Glutamatergic neuron (in vitro differentiated cells): ENCODE measurements at regions not wholly inside any gene's neighbourhood (a gene's known extent, or its start where the extent isn't known, plus 50 kb on each side); places are given as distances from the start of the nearest gene placed in this dataset.

Experiments used
- DNase-seq: peaks from one replicate; pipeline ENCODE4 v3.0.0; 2022
- H3K27ac Mint-ChIP-seq: one replicate; pipeline ENCODE4 v1.8.0; 2020; ENCODE audit warnings: mild to moderate bottlenecking, mixed read lengths, inconsistent platforms; ENCODE audit not compliant: unreplicated experiment
- H3K27me3 Mint-ChIP-seq: one replicate; pipeline ENCODE4 v1.8.0; 2020; ENCODE audit warnings: mild to moderate bottlenecking, moderate library complexity, mixed read lengths, inconsistent platforms; ENCODE audit not compliant: unreplicated experiment
- H3K36me3 Mint-ChIP-seq: one replicate; pipeline ENCODE4 v1.8.0; 2020; ENCODE audit warnings: mild to moderate bottlenecking, mixed read lengths, inconsistent platforms; ENCODE audit not compliant: unreplicated experiment
- H3K4me1 Mint-ChIP-seq: one replicate; pipeline ENCODE4 v1.8.0; 2020; ENCODE audit warnings: mild to moderate bottlenecking, low read depth, mixed read lengths, inconsistent platforms; ENCODE audit not compliant: unreplicated experiment
- H3K4me3 Mint-ChIP-seq: one replicate; pipeline ENCODE4 v1.8.0; 2020; ENCODE audit warnings: mild to moderate bottlenecking, mixed read lengths, inconsistent platforms; ENCODE audit not compliant: unreplicated experiment
- H3K9me3 Mint-ChIP-seq: one replicate; pipeline ENCODE4 v1.8.0; 2020; ENCODE audit warnings: mild to moderate bottlenecking, moderate library complexity, mixed read lengths, inconsistent platforms; ENCODE audit not compliant: unreplicated experiment
- TF ChIP-seq, protein P1 (sequence below): fragments of 200-600 bp; sonication (generic); IDR thresholded peaks from one replicate; pipeline ENCODE4 v1.5.0; 2021; ENCODE audit not compliant: partially characterized antibody, unreplicated experiment

GRCh38 chr7:93817526-93817925, 73.0 kb downstream of the TFPI2 start:
- no peak for DNase-seq
- TF ChIP-seq, protein P1, sequence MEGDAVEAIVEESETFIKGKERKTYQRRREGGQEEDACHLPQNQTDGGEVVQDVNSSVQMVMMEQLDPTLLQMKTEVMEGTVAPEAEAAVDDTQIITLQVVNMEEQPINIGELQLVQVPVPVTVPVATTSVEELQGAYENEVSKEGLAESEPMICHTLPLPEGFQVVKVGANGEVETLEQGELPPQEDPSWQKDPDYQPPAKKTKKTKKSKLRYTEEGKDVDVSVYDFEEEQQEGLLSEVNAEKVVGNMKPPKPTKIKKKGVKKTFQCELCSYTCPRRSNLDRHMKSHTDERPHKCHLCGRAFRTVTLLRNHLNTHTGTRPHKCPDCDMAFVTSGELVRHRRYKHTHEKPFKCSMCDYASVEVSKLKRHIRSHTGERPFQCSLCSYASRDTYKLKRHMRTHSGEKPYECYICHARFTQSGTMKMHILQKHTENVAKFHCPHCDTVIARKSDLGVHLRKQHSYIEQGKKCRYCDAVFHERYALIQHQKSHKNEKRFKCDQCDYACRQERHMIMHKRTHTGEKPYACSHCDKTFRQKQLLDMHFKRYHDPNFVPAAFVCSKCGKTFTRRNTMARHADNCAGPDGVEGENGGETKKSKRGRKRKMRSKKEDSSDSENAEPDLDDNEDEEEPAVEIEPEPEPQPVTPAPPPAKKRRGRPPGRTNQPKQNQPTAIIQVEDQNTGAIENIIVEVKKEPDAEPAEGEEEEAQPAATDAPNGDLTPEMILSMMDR: no peak

GRCh38 chr7:93817004-93817403, 73.5 kb downstream of the TFPI2 start:
- H3K36me3 Mint-ChIP-seq: no peaks in the 10 kb centered on the region
- no peaks in the 10 kb centered on the region for H3K4me1 Mint-ChIP-seq
- DNase-seq: no peak
- TF ChIP-seq, protein P1: no peak
- H3K9me3 Mint-ChIP-seq: no peaks in the 10 kb centered on the region
- H3K27ac Mint-ChIP-seq: no peak overlapping the region
- no peaks in the 10 kb centered on the region for H3K27me3 Mint-ChIP-seq
- no peak overlapping the region for H3K4me3 Mint-ChIP-seq

More at GRCh38 chr7:93817526-93817925, 73.0 kb downstream of the TFPI2 start:
- no peaks in the 10 kb centered on the region for H3K9me3 Mint-ChIP-seq
- H3K4me3 Mint-ChIP-seq: no peak overlapping the region
- H3K36me3 Mint-ChIP-seq: no peaks in the 10 kb centered on the region
- H3K4me1 Mint-ChIP-seq: no peaks in the 10 kb centered on the region
- no peaks in the 10 kb centered on the region for H3K27me3 Mint-ChIP-seq
- H3K27ac Mint-ChIP-seq: no peak overlapping the region

DNA sequence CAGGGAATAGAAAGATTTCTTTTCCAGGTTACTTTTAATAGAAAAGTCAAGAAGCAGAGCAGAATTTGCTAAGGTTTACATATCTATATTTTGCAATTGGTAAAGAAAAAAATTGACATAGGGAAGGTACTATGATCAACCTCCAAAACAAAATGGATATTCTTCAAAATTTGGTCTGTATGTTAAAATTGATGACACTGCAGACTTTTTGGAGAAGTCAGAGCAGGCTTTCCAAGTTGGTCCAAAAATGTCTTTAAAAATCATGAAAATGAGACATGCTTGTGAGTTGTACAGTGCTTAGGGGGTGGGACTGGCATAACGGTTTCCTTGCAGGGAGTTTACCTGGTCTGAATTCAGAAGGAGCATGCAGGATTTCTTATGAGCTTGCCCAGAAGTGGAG, 77.0 kb downstream of the TFPI2 start:
- no peak for DNase-seq

DNA sequence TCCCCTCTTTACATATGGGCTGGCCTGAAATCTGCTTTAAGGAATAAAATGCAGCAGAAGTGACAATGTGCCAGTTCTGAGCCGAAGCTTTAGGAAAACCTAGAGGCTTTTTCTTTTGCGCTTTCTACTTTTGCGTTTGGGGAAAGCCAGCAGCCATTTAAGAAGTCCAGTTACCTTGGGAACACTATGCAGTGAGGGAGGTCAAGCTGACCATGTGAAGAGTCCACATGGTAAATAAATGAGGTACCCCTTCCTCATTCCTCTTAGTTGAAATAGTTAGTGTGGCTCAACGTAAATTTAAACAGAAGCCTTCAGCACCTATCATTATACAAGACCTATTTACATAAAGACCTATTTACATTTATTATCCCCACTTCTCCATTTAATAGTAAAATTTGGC, 78.5 kb downstream of the TFPI2 start:
- H3K9me3 Mint-ChIP-seq: no peaks in the 10 kb centered on the region
- H3K4me3 Mint-ChIP-seq: no peak overlapping the region
- TF ChIP-seq, protein P1: no peak
- H3K36me3 Mint-ChIP-seq: no peaks in the 10 kb centered on the region
- no peaks in the 10 kb centered on the region for H3K4me1 Mint-ChIP-seq
- DNase-seq: no peak
- H3K27me3 Mint-ChIP-seq: no peaks in the 10 kb centered on the region
- no peak overlapping the region for H3K27ac Mint-ChIP-seq

More for the DNA sequence above, 77.0 kb downstream of the TFPI2 start:
- no peak overlapping the region for H3K27ac Mint-ChIP-seq
- no peaks in the 10 kb centered on the region for H3K36me3 Mint-ChIP-seq
- no peaks in the 10 kb centered on the region for H3K27me3 Mint-ChIP-seq
- TF ChIP-seq, protein P1: no peak
- no peaks in the 10 kb centered on the region for H3K9me3 Mint-ChIP-seq
- no peak overlapping the region for H3K4me3 Mint-ChIP-seq
- no peaks in the 10 kb centered on the region for H3K4me1 Mint-ChIP-seq

DNA sequence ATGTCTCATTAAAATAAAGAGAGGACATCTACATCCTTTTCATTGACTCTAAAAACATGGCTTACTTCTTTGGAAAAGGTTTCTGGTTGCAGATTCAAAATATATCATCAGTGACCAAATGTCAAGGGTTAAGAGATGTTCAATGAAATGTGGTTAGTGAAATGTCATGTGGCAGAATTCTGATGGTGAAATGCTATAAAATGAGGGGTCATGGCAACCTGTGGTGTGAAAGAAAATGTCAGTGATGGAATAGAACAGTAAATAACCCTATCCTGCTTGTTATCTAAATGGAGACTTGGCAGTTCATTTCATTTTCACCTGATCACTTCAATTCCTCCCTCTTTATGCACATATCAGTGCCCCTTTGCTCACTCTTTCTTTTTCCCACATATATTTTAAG, 79.4 kb downstream of the TFPI2 start:
- no peak overlapping the region for H3K27ac Mint-ChIP-seq
- no peaks in the 10 kb centered on the region for H3K4me1 Mint-ChIP-seq
- TF ChIP-seq, protein P1: no peak

More for the DNA sequence above, 79.4 kb downstream of the TFPI2 start:
- DNase-seq: no peak
- Mint-ChIP-seq H3K27me3 (no peaks in the 10 kb centered on the region), H3K4me3 (no peak overlapping the region), H3K9me3 (no peaks in the 10 kb centered on the region), H3K36me3 (no peaks in the 10 kb centered on the region)
